ENCODE measurements at regions not wholly inside any gene's neighbourhood (a gene's known extent, or its start where the extent isn't known, plus 50 kb on each side); places are given as distances from the start of the nearest gene placed in this dataset.

DNA sequence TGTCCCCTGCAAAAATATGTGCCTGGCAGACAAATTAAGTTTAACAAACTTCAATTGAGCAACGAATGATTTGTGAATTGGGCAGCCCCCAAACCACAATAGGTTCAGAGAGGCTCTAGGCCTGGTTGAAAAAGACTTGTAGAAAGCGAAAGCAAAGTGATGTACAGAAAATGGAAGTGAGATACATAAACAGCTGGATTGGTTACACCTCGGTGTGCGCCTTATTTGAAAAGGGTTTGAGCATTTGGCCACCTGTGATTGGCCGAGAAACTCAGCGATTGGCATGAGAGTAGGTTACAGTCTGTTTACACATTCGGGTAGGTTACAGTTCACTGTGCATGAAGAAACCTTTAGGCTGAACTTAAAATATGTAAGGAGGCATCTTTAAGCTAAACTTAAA is 136.9 kb downstream of the CD83 start:
- no peak for DNase-seq

DNA sequence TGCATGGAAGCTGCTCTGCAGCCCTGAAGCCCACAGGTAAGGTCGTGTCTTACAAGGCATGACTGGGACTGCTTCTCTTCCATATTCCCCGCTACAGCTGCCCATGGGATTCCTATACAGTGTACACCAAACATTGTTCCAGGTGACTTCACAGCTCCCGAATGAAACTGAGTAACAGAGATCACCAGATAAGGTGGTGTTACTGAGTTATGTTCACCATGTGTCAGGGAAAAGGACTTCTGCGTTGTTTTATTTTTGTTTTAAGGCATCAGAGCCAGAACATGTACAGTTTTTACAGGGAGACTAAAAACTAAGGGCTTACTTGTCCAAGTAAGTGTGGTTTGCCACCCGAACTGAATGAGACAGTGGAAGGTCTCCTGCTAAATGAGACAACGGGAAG is 138.3 kb downstream of the CD83 start:
- DNase-seq: no peak

DNA sequence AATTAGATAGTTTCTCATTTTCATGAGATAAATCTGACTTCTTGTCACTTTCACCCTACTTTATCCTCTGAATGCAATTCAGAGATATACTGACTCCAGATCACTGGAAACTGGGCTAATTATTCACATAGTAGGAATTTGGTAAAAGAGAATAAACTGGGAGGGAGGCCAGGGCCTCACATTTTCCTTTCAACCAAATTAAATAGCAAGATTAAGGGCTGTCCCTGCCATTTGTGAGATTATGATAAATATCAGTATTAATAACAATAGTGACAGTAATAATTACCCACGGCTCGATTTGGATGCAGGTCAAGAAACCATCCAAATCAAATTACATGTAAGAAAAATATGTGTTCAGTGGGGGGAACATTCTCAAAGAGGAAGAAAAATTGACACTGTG is 140.5 kb downstream of the CD83 start:
- DNase-seq: no peak

DNA sequence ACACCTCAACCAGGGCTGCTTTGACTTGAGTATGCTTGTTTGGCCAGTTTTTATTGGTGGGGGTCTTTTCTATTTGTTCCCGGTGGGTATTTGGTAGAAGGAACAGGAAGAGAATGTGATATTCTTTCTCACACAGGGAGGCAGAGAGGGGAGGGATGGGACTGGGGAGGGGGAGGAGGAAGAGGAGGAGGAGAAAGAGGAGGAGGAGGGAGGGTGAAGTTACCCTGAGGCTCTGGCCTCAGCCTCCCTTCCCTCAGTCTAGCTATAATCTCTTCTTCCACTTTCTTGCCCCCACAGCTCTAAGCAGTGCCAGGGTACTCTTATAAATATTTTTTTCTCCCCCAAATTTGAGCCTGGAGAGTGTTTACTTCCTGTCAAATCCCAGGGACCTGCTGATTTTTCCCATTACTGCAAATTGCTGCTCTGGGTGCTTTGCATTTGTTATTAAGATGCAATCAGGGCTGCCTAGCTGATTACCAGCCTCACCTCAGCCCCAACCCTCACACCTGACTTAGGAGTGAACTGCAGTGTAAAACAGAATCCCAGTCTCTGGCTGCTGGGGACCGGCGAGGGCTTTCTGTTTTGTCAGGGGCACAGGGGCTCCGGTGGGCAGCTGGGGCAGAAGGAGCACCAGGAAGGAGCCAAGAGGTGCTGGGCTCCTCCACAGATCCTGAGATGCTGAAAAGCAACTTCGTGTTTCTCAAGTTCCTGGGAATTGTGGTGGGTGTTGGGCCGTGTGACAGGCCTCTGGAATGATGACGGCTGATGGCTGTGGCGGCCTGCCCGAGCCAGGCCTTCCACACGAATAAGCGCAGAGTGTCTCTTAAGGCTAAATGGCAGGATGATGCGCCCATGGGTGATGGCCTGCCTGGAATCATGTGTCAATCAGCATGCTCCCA is 141.4 kb downstream of the CD83 start:
- no peak for DNase-seq

DNA sequence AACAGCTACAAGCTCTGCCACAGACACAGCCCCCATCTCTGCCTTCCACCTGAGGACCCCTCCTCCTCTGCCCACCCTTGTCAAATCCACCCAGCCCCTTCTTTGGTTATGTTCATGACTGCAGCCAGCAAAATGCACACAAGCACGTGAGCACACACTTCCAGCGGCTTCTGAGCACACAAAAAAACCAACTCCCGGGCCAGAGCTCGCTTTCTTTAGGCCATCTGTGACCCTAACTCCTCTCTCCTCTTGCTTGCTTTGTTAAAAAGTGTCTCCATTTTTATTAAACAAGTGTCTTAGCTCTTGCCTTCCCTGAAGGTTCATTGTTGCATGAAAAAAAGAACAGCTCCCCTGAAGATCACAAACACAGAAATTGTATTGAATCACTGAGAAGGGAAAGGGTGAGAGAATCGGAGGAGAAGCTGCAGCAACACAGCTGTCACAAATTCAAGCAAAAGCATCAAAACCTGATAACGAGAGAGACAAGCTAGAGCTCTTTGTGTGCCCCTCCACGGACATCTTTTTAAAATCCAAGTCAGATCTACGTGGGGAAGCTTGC is 142.1 kb downstream of the CD83 start:
- DNase-seq: no peak

DNA sequence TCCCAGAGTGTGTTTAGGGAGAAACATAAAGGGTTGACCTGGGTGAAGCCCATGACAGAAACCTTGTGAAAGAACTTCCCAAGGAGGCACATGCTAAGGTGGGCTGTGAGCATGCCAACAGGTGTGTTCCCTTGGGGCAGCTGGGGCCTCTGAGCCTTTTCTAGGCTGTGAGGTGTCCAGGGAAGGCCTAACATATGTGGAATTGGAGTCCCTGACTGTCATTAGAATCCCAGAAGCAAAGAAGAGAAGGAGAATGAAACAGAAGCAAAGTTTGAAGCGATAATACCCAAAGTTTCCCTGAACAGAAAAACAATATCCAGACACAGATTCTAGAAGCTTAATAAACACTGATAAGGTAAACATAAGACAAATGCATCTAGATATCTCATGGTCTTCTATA is 143.3 kb downstream of the CD83 start:
- no peak for DNase-seq

DNA sequence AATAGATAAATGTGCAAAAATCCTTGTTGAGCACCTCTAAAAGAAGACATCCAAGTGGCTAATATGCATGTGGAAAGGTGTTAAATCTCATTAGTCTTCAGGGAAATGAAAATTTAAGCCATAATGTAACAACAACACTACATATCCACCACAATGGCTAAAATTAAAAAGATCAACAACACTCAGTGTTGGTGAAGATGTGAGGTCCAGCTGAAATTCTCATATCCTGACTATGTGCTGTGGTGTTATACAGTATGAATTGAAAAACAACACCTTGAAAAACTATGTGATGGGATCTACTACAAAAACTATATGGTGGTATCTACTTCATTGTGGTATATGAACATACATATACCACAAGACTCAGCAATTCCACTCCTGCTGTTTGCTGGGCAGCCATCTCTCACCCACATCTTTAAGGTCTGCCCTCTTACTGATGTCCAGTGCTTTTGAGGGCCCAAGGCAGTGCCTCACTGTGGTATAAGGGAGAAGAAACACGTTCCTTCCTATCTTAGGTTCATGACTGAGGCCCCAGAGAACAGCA is 146.4 kb downstream of the CD83 start:
- DNase-seq: no peak

DNA sequence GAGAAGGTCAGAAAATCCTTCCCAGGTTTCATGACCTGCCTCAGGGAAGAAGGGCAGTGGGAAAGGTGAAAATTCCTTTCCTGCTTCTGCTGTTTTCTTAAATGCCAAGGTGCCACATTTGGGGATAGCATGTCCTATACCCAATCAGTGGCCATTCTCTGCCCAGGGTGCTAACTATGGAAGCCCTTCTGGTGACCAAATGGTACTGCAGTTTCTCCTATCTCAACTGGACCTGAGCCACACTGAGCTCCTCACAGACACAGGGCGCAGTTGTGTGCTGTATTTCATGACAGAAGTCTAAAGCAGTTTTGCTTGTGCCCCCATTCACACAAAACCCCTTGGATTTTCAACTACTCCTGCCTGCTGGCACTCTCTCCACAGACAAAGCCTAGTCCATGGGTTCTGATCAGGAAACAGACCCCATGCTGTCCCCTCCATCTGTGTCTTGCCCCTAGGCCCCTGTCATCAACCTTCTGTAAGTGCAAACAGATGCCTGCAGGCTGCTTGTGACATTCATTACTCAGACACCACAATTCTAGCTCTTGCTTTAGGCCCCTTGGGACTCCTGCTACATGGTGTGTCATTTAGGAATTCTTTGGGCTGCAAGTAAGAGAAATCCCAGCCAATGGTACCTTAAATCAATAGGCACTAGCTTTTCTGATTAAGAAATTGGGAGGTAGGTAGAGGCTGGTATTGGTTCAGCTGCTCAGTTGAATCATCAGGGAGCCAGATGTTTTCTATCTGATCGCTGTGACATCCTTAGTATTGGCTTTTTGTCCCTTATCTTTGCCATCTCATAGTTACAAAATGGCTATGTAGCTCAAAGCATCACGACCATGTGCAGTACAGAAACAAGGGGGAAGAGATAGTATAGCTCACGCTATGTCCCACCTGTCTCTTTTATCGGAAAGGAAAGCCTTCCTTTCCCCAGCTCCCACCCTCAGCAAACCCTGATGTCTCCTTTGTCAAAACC is 147.8 kb downstream of the CD83 start:
- no peak for DNase-seq

DNA sequence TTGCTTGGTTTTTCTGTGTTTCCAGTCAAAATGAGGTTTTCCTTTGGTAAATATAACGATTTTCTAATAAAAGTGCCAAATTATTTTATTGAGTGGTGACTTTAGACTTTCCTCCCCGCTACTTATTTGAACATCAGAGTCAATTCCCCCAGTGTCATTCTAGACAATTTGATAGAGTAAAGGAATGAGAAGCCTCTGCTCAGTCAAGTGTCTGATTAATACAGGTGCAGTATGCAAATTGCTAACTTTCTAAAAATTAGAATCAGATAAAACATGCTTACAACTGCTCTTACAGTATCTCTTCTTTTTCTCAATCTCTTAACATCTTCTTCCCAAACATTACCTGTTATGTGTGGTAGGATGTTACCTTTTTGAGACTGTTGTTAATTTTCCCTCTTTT is 148.7 kb downstream of the CD83 start:
- DNase-seq: no peak

DNA sequence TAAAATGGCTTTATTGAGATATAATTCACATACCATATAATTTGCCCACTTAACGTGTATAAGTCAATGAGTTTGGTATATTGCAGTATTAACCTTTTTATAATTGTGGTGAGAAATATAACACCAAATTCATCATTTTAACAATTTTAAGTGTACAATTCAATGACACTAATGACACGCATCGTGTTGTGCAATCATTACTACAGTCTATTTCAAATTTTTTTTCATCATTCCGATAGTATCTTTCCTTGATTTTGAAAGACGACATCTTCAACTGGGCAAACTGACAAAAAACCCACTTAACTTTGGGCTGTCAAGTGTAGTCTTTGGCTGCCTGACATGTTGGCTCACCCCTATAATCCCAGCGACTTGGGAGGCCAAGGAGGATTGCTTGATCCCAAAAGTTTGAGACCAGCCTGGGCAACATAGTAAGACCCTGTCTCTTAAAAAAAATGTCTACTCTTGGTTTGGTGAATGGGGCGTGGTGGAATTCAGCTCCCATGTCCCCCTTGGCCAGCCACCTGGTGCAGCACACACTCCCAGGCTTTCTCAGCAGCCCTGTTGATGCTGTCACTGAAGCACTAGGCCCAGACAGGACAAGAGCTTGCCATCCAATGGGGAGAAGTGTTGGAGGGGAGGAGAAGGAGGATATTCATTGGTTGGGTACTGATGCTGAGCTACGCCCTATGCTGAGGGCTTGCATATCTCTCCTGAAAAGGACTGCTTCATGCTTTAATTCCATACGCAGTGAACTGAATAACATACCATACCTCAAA is 150.5 kb downstream of the CD83 start:
- no peak for DNase-seq

DNA sequence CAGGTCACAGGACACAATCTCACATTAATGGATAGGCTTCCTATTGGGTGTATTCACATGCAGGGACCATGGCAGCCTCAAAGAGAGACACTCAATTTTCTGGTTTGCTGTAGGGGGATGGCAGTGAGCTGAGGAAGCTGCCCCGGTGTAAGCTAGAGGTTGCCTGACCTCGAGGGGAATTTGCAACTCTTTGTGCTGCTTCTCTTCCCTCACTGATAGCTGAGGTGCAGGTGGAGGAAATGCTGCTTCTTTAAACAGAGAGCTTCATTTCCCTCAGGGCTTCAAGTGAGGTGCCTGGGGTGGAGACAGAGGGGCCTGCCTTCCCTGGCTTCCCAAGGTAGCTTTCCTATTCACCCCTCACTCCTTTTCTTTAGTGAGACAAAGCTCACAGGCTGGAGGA is 151.9 kb downstream of the CD83 start:
- no peak for DNase-seq

DNA sequence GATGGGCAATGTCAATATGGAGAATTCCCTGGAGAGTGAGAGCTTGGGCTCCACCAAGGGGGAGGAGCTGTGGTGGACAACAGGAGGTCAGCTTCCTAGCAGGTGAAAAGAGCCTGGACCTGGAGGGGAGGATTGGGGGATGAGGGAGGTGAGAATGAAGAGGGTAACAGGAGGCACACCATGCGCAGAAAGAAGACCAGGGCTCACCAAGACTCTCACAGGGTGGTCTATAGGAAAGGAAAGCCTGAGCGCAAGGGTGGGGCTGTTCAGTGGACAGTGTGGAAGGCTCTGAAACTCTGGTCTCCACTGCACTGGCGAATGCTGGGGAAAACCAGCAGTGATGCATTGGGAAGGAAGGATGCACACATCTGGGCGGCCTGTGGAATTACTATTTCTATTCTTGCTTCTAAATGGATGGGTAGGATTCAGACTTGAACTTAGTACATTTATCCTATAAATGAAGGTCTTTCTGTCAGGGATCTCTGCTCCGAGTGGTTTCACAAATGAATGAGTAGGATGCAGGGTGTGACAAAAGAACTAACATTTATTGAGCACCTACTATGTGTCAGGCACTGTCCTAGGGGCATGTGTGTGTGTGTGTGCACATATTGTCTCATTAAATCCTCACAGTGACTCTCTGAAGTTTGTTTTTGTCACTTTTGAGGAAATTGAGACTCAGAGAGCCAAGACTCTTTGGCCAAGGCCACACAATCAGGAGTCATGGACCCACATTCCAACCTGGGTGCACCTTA is 152.7 kb downstream of the CD83 start:
- no peak for DNase-seq

DNA sequence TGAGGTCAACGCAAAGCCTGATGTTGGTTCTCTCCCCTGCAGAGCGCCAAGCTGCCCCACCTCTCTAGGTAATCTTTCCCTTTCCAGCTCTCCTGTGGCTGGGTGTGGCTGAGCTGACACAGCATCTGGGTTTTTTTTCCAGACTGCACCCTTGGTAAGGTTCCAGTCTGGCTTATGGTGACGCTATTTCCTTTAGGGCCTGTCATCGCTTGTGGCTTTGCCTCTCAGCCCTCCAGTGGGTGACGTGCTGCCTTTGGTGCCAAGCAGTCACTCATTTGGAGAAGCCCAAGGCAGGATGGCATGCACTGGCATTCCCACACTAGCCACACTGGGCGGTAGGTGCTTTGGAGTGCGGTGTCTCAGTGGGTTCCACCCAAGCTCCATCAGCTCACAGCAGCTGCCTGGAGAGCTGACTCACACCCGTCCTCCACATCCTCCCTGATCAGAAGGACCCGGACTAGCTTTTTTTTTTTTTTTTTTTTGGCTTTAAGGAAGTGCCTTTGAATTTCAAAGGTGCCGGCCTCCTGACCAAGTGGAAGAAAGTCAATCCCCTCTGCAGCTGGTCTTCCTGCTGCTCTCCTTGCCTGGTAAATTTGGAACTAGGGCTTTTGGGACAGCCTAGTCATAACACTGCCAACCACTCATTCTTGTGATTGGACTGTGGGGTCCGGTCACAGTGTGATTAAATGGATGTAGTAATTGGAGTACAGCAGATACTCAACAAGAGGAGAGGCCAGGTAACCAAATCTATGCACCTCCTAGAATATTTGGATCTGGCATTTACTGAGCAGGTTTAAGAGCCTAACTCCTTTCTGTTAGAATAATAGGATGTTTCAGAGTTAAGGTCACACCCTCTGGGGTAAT is 153.6 kb downstream of the CD83 start:
- DNase-seq: no peak

DNA sequence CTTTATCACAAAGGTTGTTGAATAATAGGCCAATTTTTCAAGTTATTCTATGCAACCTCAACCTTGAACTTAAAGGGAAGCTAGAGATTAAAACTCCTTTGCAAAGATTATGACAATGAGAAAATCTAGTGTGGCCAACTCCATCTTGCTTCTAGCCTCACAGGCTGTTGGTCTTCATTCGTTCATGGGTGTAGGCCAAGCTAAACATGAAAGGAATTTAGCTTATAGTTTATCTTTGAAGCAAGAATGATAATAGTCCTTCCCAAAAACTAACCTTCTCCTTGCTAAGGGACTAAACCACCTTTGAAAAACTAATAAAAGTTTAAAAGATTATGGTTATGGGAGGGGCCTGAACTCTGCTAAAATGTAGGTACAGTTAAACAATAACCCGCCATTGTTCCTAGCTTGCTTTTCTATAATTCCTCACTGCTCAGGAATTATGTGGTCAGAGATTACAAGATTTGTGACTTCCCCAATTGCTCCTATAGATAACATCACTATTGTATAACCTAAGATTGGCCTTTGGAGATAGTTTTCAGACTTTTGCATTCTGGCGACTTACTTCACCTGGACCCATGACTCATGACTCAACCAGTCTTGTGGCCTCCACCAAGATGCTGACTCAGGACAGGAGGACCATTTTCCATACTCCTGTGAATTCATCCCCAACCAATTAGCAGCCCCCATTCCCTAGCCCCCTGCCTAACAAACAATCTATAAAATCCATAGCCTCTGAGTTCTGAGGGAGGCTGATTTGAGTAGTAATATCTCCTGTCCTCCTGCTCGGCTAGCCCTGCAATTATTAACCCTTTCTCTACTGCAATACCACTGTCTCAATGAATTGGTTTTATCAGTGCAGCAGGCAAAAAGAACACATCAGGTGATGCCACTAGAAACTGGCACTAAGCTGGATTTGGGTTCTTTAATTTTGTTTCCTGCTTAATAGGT is 154.5 kb downstream of the CD83 start:
- no peak for DNase-seq

DNA sequence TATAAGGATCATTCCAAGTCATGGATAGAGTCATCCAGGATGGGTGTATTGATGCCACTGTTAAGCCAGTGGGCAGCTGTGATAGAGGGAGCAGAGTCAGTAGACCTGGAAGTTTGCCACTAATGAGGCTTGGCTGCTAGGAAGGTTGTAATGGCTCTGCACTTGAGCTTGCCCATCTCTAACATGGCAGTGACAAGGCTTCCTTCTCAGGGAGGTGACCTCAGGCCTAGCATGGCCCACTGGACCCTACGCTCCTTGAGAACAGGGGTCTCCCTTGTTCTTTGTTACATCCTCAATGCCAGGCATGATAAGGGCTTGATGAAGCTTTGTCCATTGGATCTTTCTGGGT is 155.1 kb downstream of the CD83 start:
- no peak for DNase-seq

DNA sequence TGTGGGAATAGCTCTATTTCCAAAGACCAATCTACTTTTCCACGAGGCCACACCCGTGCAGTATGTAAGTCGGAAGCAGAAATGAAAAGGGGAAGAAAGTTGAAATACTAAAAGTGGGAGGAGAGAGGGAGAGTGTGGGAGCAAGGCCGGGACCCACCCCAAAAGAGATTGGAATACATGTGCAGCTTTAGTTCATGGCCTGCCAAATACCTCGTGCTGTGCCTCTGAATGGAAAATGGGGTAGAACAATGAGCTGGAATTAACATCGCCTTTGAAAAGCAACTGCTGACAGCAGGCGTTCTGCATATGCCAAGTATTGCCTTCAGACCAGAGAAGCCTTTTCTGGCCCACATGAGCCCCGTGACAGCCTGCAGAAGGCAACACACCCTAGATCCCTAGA is 155.6 kb downstream of the CD83 start:
- peak in 12 of 58 donors; percentile 6 to 49 (median 20) for DNase-seq

DNA sequence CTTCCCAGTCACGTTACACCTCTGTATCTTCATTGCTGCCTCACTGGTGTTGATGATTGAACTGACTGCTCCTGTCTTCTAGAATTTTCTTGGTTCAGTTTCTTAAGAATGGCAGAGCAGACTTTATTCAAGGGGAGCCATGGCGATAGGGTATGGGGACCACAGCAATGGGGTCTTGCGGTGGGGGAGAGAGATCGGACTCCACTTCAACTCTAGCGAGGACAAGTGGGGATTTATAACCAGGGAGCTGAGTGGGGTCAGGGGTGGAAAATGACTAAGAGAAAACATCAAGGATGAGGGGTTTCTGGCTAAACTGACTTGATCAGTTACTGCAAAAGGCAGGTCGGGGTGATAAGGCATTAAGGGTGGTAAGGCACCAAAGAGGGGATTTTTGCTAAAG is 156.4 kb downstream of the CD83 start:
- no peak for DNase-seq
